Spleen (tissue), 7 donors: ENCODE measurements at regions not wholly inside any gene's neighbourhood (a gene's known extent, or its start where the extent isn't known, plus 50 kb on each side); places are given as distances from the start of the nearest gene placed in this dataset.

Source experiments
- POLR2A ChIP-seq, 3 donors: fragments of 450-650 bp; IDR thresholded peaks; one replicate each; pipeline ENCODE4 v1.5.1; 2017; ENCODE audit warnings: antibody characterized with exemption in 3 of 3, mild to moderate bottlenecking in 1 of 3
- TF ChIP-seq, protein P1 (sequence below), 11 experiments: fragments of 200-600 bp in 7 of 11; fragments of 450-650 bp in 4 of 11; sonication (generic) in 4 of 11; IDR thresholded peaks in 8 of 11; conservative IDR thresholded peaks in 3 of 11; 1 replicate in 7 of 11; 2 replicates in 4 of 11; pipeline versions ENCODE4 v1.4.0 to v1.8.0; 2016 to 2021; ENCODE audit warnings: antibody characterized with exemption in 11 of 11, inconsistent platforms in 4 of 11, mild to moderate bottlenecking in 1 of 11
- donor health status: DM: no; HTN: no; CAD: no; lungs with moderate emphysema.
- donor health status: DM: no; HTN: no; CAD: no.
- donor health status: DM: no; HTN: no; CAD: no.

DNA sequence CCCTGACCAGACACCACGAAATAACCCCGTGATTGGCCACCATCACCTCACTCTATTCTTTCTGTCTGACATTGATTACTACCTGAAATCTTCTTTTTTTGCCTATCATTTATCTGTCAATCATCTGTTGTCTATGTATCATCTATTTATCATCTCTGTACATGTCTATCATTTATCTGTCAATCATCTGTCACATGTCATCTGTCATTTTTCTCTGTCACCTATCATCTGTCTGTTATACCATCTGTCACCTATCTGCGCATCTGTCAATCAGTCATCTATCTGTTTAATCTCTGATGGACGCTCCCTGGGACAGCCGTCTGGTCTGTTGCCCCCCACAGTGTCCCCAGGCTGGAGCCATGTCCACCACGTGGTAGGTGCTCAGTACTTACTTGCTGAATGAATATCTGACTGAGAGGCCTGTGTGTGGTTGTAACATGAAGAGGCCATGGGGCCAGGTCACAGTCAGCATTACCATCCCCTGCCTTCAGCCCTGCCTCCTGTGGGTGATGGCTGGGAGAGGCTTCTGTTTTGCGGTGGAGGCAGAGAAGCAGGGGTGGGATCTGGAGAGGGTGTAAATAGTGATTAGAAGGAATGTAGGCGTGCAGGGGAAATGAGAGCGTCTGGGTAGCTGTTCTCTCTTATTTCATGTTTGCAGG, 302.7 kb downstream of the QKI start:
- no peak for TF ChIP-seq POLR2A (IDR thresholded peaks at IDR 0.05)
- TF ChIP-seq, protein P1, sequence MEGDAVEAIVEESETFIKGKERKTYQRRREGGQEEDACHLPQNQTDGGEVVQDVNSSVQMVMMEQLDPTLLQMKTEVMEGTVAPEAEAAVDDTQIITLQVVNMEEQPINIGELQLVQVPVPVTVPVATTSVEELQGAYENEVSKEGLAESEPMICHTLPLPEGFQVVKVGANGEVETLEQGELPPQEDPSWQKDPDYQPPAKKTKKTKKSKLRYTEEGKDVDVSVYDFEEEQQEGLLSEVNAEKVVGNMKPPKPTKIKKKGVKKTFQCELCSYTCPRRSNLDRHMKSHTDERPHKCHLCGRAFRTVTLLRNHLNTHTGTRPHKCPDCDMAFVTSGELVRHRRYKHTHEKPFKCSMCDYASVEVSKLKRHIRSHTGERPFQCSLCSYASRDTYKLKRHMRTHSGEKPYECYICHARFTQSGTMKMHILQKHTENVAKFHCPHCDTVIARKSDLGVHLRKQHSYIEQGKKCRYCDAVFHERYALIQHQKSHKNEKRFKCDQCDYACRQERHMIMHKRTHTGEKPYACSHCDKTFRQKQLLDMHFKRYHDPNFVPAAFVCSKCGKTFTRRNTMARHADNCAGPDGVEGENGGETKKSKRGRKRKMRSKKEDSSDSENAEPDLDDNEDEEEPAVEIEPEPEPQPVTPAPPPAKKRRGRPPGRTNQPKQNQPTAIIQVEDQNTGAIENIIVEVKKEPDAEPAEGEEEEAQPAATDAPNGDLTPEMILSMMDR (IDR thresholded peaks at IDR 0.05 in 8 of 11, conservative IDR thresholded peaks at IDR 0.05 in 3 of 11) = no peak
